Fibroblast of lung (primary cell): ENCODE measurements at regions not wholly inside any gene's neighbourhood (a gene's known extent, or its start where the extent isn't known, plus 50 kb on each side); places are given as distances from the start of the nearest gene placed in this dataset.

Experiments used
- DNase-seq, 2 donors: peaks; one replicate each; pipeline versions ENCODE4 v3.0.0 to v3.0.0-alpha.2; 2010; ENCODE audit warnings: low read depth in 2 of 2
- H2AFZ ChIP-seq: 2 replicates; pipeline ENCODE4 v1.5.1; 2012; ENCODE audit warnings: low read length, control low read depth, inconsistent platforms
- H3K27ac ChIP-seq: 2 replicates; pipeline ENCODE4 v1.5.1; 2011; ENCODE audit warnings: low read length, control low read depth; ENCODE audit not compliant: insufficient read depth
- H3K27me3 ChIP-seq: 2 replicates; pipeline ENCODE4 v1.5.1; 2011; ENCODE audit warnings: mild to moderate bottlenecking, low read length; ENCODE audit not compliant: control insufficient read depth, insufficient read depth
- H3K36me3 ChIP-seq: 2 replicates; pipeline ENCODE4 v1.5.1; 2011; ENCODE audit warnings: low read length; ENCODE audit not compliant: control insufficient read depth, insufficient read depth
- H3K4me1 ChIP-seq: 2 replicates; pipeline ENCODE4 v1.5.1; 2011; ENCODE audit warnings: low read length; ENCODE audit not compliant: control insufficient read depth, insufficient read depth; ENCODE audit errors: extremely low read depth
- H3K4me2 ChIP-seq: 2 replicates; pipeline ENCODE4 v1.5.1; 2011; ENCODE audit warnings: low read length, control low read depth; ENCODE audit not compliant: insufficient read depth; ENCODE audit errors: extremely low read depth
- H3K4me3 ChIP-seq, 4 experiments: fragments of 200-600 bp in 1 of 4; sonication (generic) in 1 of 4; replicated peaks in 1 of 4; 2 replicates each; pipeline ENCODE4 v1.5.1; 2011 to 2016; ENCODE audit warnings: low read length in 4 of 4, low read depth in 3 of 4, mild to moderate bottlenecking in 3 of 4, control low read depth in 2 of 4, inconsistent platforms in 1 of 4, mixed read lengths in 1 of 4; ENCODE audit not compliant: insufficient read depth in 1 of 4; ENCODE audit errors: control extremely low read depth in 1 of 4
- H3K79me2 ChIP-seq: 2 replicates; pipeline ENCODE4 v1.5.1; 2012; ENCODE audit warnings: mild to moderate bottlenecking, low read length, inconsistent platforms; ENCODE audit not compliant: control insufficient read depth, insufficient read depth
- H3K9ac ChIP-seq: 2 replicates; pipeline ENCODE4 v1.5.1; 2011; ENCODE audit warnings: mild to moderate bottlenecking, low read length, control low read depth; ENCODE audit not compliant: insufficient read depth
- H3K9me3 ChIP-seq: 2 replicates; pipeline ENCODE4 v1.5.1; 2012; ENCODE audit warnings: low read depth, low read length; ENCODE audit not compliant: control insufficient read depth, insufficient read depth
- H4K20me1 ChIP-seq: 2 replicates; pipeline ENCODE4 v1.5.1; 2011; ENCODE audit warnings: low read length; ENCODE audit not compliant: control insufficient read depth, insufficient read depth; ENCODE audit errors: extremely low read depth
- CTCF ChIP-seq, 2 donors: IDR thresholded peaks in 1 of 2; conservative IDR thresholded peaks in 1 of 2; 1 replicate in 1 of 2; 2 replicates in 1 of 2; pipeline ENCODE4 v1.5.1; 2011 to 2012; ENCODE audit warnings: low read length in 2 of 2, control low read depth in 1 of 2, inconsistent platforms in 1 of 2, low read depth in 1 of 2, mild to moderate bottlenecking in 1 of 2
- EZH2 ChIP-seq: IDR thresholded peaks from 2 replicates; pipeline ENCODE4 v1.5.1; 2012; ENCODE audit warnings: low read length, control low read depth, mild to moderate bottlenecking; ENCODE audit errors: missing control alignments

GRCh38 chr4:19051831-19052230 lies 1030.3 kb upstream of the LCORL start:
- Histone ChIP-seq H3K27me3 (no peaks in the 10 kb centered on the region), H3K9me3 (no peaks in the 10 kb centered on the region), H3K4me2 (no peak overlapping the region), H3K4me1 (no peaks in the 10 kb centered on the region), H3K4me3 (no peak overlapping the region), H2AFZ (no peak overlapping the region), H3K27ac (no peak overlapping the region), H3K36me3 (no peaks in the 10 kb centered on the region), H3K79me2 (no peaks in the 10 kb centered on the region), H3K9ac (no peak overlapping the region), H4K20me1 (no peaks in the 10 kb centered on the region)
- no peak for DNase-seq
- TF ChIP-seq CTCF (conservative IDR thresholded peaks at IDR 0.05 in 1 of 2, IDR thresholded peaks at IDR 0.05 in 1 of 2; ENCODE audit: low read depth in 1 of 2, low read length in 2 of 2): no peak
- TF ChIP-seq EZH2: no peak

- no peaks in the 10 kb centered on the region for H4K20me1 ChIP-seq
- no peaks in the 10 kb centered on the region for H3K4me1 ChIP-seq
- H3K9me3 ChIP-seq: no peaks in the 10 kb centered on the region
- H3K27ac ChIP-seq: no peak overlapping the region
- H3K36me3 ChIP-seq: no peaks in the 10 kb centered on the region
- no peaks in the 10 kb centered on the region for H3K27me3 ChIP-seq
- TF ChIP-seq CTCF (conservative IDR thresholded peaks at IDR 0.05 in 1 of 2, IDR thresholded peaks at IDR 0.05 in 1 of 2; ENCODE audit: low read depth in 1 of 2, low read length in 2 of 2) (no peak), EZH2 (no peak)
- no peak overlapping the region for H3K4me3 ChIP-seq
- H3K4me2 ChIP-seq: no peak overlapping the region
- H3K9ac ChIP-seq: no peak overlapping the region
- no peak overlapping the region for H2AFZ ChIP-seq
- no peak for DNase-seq
- H3K79me2 ChIP-seq: no peaks in the 10 kb centered on the region
Observed at GRCh38 chr4:19047279-19047880, 1025.8 kb upstream of the LCORL start.

- no peaks in the 10 kb centered on the region for H3K4me1 ChIP-seq
- H3K9me3 ChIP-seq: no peaks in the 10 kb centered on the region
- no peak overlapping the region for H3K27ac ChIP-seq
- no peak for TF ChIP-seq EZH2
- TF ChIP-seq CTCF (conservative IDR thresholded peaks at IDR 0.05 in 1 of 2, IDR thresholded peaks at IDR 0.05 in 1 of 2; ENCODE audit: low read depth in 1 of 2, low read length in 2 of 2): no peak
- DNase-seq: no peak
- H3K27me3 ChIP-seq: no peaks in the 10 kb centered on the region
- no peaks in the 10 kb centered on the region for H3K79me2 ChIP-seq
- H4K20me1 ChIP-seq: no peaks in the 10 kb centered on the region
- no peak overlapping the region for H3K4me3 ChIP-seq
- no peaks in the 10 kb centered on the region for H3K36me3 ChIP-seq
- no peak overlapping the region for H2AFZ ChIP-seq
- no peak overlapping the region for H3K9ac ChIP-seq
- H3K4me2 ChIP-seq: no peak overlapping the region
Observed at GRCh38 chr4:19039816-19040215, 1018.3 kb upstream of the LCORL start.
